Activated CD4-positive, alpha-beta T cell treated with anti-CD3 and anti-CD28 coated beads, Interleukin-10, Interleukin-2, amounts not matched to agents 100 ng/mL and 50 ng/mL, durations not matched to agents 16 hours and 8 hours (primary cell): ENCODE measurements at regions not wholly inside any gene's neighbourhood (a gene's known extent, or its start where the extent isn't known, plus 50 kb on each side); places are given as distances from the start of the nearest gene placed in this dataset.
"Not testable (repeated sequence)": the region's sequence is repeated elsewhere in the genome, so short reads cannot be mapped to it uniquely, and the experiment has no call there.

Experiments
- DNase-seq: peaks from one replicate; pipeline ENCODE4 v3.0.0-alpha.2; 2020

DNA sequence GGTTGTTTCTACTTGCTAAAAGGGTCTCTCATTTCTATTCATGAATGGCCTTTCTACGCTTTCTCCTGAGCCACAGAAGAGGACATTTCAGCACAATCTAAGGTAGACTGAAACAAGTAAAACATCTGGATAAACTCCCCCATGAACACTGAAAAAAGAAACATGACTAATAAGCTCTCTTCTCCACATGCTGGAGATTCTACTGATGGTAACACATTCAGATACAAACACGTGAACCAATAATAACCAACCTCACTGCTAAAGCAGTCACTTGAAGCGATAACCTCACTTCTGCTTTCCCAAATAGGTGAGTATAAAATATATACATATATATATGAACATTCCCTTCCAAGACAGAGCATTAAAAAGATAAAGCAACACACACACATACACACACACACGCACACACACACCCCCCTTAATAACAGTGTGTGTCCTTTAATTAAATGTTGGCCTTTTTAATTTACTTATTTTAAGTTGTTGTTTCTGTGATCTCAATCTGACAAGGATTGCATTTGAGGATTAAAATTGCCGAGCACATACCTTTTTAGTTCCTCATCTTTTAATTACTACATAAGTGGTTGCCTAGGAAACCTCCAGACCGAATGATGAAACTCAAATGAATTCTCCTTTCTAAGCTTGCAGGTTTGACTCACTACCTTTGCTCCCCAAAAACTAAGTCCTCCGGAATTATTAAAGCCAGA, 292.4 kb upstream of the KLF14 start:
- peak; percentile 67 for DNase-seq

DNA sequence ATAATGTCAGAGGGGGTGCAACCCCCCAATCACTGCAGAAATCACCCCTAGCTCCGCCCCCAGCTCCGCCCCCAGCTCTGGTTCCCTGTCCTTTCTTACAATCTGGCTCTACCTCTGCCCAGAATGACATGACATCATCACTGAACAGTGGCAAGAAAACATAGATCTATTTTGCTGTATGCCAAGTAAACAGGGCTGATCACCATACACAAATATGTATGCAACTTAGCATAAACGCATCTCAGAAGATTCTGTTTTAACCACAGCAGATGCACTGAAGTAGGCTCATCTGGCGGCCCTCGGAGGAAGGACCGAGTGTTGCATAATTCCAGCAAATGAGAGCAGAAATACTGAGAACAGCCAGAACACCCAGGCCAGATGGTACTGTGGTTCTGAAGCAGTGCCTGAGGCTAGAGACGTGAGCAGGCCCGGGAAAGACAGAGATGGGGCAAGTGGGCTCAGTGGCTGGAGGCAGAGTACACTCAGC, 293.3 kb upstream of the KLF14 start:
- peak; percentile 81 for DNase-seq

GRCh38 chr7:131028295-131028694, 294.3 kb upstream of the KLF14 start:
- DNase-seq, result no peak

GRCh38 chr7:131029002-131029401, 295.0 kb upstream of the KLF14 start:
- DNase-seq, result no peak

DNA sequence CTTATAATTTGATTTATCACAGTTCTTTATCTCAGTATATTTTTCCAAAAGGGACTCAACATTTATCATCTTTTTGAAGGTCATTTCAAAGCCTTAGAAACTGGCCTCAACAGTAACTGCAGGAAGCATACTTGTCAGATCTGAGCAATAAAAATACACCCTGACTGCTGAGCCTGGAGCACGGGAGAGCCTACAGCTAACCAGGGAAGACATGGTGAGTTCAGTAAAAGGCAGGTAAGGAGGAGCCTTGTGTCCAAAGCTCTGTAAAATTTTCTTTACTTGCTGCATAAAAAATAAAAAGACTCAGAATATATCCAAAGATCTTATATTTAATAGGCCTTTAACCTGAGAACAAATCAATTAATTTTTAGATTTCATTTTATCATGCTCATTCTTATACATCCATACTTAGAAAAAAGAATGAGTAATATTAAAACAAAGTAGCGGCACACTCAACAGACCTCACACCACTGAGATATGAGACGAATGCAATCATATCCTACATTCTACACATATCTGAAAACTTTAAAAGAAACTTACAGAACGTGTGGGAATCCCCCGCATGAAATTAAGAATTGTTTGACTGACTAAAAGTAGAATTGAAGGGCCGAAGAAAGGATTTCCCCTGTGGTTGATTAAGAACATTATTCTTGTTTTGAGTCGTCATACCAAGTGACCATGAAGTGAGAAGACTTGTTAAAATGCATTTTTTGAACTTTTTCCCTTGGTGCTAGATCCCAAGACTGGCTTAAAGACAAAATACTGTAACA, 296.4 kb upstream of the MKLN1 start:
- DNase-seq, result peak; percentile 93

GRCh38 chr7:131032786-131033185, 294.9 kb upstream of the MKLN1 start:
- DNase-seq, result no peak

- DNase-seq, result peak; percentile 30
These were observed 293.4 kb upstream of the MKLN1 start for GRCh38 chr7:131034166-131034881.

DNA sequence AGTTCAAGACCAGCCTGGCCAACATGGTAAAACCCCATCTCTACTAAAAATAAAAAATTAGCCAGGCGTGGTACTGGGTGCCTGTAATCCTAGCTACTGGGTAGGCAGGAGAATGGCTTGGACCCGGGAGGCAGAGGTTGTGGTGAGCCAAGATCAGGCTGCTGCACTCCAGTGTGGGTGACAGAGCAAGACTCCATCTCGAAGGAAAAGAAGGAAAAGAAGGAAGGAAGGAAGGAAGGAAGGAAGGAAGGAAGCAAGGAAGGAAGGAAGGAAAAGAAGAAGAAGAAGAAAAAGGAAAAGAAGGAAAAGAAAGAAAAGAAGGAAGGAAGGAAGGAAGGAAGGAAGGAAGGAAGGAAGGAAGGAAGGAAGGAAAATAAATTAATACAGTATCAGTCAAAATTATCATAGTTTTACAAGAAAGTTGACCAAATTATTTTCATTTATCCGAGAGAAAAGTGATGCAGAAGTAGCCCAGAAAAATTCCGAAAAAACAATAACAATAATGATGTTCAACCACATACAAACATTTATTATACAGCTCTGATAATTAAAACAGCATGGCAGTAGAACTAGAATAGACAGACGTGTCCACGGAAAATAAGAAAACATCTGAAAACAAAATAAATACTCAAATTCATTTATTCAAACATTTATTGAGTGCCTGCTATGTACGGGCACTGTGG, 292.4 kb upstream of the MKLN1 start:
- DNase-seq, result no peak

- no peak for DNase-seq
These were observed 289.5 kb upstream of the MKLN1 start for GRCh38 chr7:131038153-131038552.

GRCh38 chr7:131039355-131039762, 288.3 kb upstream of the MKLN1 start:
- no peak for DNase-seq

GRCh38 chr7:131039836-131040235, 287.8 kb upstream of the MKLN1 start:
- DNase-seq, result no peak

DNA sequence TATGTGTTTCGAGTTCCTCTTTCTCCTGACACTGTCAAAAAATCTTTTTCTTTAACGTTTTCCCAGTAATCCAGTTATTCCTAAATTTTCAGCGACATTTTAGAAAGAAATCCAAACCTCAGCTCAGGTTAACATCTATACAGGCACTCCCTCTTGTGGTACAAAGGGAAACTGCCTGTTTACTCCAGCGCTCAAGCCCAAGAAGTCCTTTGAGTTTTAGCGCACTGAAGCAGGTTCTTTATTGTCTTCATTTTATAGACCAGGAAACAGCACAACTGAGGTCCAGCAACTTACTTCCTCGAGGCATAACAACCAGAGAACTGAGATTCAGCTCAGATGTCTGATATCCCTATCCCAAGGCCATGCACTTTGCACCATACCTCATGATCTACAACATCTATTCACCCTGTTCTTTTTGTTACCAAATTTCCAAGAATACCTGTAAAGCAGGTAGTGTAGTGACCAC, 287.2 kb upstream of the MKLN1 start:
- DNase-seq, result peak; percentile 72

DNA sequence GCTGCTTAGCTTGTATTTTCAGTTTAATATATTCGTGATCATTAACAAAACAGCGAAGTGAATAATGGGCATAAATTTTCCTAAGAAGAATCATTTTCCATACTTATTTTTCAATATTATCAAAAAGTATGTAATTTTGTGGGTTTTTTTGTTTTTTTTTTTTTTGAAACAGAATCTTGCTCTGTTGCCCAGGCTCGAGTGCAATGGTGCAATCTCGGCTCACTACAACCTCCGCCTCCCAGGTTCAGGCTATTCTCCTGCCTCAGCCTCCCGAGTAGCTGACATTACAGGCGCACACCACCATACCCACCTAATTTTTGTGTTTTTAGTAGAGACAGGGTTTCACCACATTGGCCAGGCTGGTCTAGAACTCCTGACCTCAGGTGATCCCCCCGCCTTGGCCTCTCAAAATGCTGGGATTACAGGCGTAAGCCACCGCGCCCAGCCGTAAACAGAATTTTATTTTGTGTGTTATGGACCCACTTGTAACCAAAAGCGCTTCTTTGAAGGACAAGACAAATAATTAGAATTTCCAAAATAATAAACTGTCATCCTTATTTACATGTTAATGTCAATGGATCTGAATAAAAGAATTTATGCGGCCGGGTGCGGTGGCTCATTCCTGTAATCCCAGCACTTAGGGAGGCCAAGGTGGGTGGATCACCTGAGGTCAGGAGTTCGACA, 286.5 kb upstream of the MKLN1 start:
- DNase-seq, result not testable (repeated sequence)

GRCh38 chr7:131042269-131043160, 285.2 kb upstream of the MKLN1 start:
- DNase-seq, result no peak

DNA sequence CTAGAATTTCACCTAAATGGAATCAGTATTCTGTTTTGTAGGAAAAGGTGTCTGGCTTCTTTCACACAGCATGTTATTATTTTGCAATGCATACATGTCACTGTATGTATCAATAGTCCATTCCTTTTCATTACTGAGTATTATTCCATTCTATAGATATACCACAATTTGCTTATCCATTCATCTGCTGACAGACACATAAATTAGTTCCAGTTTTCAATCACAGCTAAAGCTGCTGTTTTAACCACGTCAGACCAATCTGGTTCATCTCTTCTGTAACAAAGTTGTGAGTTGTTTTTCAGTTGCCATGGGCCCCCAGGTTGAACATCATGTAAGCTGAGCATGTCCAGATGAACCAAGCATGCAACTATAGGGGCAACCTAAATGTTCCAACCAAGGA, 282.1 kb upstream of the MKLN1 start:
- no peak for DNase-seq

DNA sequence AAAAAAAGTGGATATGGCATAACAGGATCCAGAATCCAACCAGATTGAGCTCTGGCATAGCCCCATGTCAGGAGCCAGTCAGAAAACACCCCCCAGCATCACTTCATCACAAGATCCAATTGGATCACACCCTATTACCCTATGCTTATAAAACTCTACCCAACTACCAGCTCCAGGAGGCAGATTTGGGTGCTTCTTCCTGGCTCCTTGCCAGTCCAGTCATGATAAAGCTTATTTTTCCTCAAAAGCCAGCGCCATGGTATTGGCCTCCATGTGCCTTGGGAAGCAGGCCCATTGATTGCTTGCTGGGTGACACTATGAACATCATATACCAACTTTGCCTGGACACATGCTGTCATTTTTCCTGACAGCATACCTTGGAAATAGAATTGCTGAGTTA, 281.4 kb upstream of the MKLN1 start:
- DNase-seq, result no peak

GRCh38 chr7:131047651-131048304, 279.9 kb upstream of the MKLN1 start:
- DNase-seq, result no peak

GRCh38 chr7:131051304-131051703, 276.4 kb upstream of the MKLN1 start:
- no peak for DNase-seq

- no peak for DNase-seq
These were observed 275.3 kb upstream of the MKLN1 start for GRCh38 chr7:131052285-131052904.

GRCh38 chr7:131056007-131056406, 271.7 kb upstream of the MKLN1 start:
- no peak for DNase-seq
